ENCODE measurements at regions not wholly inside any gene's neighbourhood (a gene's known extent, or its start where the extent isn't known, plus 50 kb on each side); places are given as distances from the start of the nearest gene placed in this dataset.

DNA sequence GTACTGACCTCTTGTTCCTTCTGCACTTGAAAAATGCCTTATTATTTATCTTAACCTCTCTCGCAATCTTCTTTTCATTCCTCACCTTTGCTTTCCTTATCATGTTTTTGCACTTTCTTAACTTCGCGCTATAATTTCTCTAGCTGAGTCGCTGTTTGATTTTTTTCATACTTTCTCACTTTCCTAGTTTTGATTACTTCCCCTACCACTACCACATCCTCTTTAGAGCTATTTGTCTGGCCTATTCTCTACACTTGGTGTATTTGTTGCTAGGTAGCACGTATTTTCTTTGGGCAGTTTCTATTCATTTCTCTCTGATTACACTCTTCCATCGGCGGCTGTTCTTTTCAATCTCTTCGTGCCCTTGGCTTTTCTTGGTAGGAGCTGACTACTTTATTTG, 611.8 kb downstream of the BNC2 start:
- Mint-ChIP-seq H3K9me3 (peaks cover 2% of the 10 kb centered on the region), H3K27me3 (peaks cover 2% of the 10 kb centered on the region), H3K27ac (peak overlapping the region; percentile 69), H3K4me3 (peak overlapping the region; percentile 56), H3K36me3 (peaks cover 2% of the 10 kb centered on the region), H3K4me1 (peaks cover 25% of the 10 kb centered on the region)
- POLR2A ChIA-PET, result interaction anchor here (0.8 to 1.2 kb wide), 2 partner anchors 9 to 79 kb away, joined by 3 to 5 read pairs; no protein-coding TSS in a partner anchor
- ATAC-seq (ENCODE audit: low read depth) (peak; percentile 83), DNase-seq (no peak)

DNA sequence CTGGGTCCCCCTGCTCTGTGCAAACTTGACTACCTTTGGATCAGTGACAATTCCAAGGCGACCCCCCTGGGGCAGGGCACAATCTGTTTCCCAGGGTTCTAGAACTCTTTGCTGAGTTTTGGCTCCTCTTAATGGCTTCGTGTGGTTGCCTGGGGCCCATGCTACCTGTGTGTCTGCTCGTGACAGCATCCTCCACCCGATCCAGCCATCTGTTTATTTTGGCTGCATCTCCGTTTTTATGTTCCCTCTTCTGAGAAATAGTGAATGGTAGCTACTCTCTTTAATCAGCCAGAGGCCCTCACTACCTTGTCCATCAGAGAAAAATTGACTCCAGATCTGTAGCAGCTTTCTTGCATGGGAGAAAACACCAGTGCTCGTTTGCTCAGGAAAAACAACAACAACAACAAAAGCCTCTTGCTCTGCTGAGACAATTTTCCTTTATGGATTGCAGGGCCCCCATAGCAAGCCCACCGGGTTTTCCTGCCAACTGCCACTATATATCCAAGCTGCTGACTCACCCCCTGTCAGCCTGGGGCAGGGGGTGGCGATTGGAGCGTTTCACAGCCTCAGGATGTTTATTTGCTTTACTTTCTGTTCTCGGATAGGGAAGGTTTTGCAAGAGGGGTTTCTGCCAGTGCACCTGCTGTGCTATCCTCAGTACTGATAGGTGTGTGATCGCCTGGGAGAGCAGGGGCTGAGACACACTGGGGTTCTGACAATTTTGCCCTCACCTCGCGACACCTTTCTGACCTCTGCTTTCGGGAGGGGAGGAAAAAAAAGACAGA, 607.8 kb downstream of the BNC2 start:
- no peak overlapping the region for H3K27ac Mint-ChIP-seq
- DNase-seq (no peak), ATAC-seq (ENCODE audit: low read depth) (no peak)
- POLR2A ChIA-PET, result no interaction called here
- peaks cover 36% of the 10 kb centered on the region for H3K4me1 Mint-ChIP-seq
- H3K27me3 Mint-ChIP-seq, result no peaks in the 10 kb centered on the region
- peaks cover 2% of the 10 kb centered on the region for H3K9me3 Mint-ChIP-seq
- peaks cover 2% of the 10 kb centered on the region for H3K36me3 Mint-ChIP-seq
- no peak overlapping the region for H3K4me3 Mint-ChIP-seq

DNA sequence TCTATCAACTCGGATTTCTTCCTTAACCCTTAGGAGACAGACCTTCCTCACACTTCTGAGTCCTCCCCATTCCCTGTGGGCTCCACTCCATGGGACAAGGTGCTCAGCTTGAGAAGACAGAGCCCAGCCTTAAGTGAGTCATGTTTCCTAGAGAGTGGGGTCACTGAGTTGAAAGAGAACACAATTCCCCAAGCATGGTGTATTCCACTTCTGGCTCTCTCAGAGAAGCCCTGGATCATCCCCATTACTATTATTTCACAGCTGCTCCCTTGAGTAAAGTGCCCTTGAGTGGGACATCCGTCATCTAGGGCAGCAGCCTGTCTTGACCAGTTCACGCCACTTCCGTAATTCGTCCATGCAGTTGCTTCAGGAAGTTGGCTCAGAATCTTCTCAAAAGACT, 604.8 kb downstream of the BNC2 start:
- no peak for DNase-seq
- Mint-ChIP-seq H3K27me3 (no peaks in the 10 kb centered on the region), H3K9me3 (no peaks in the 10 kb centered on the region), H3K4me3 (no peak overlapping the region), H3K27ac (no peak overlapping the region), H3K4me1 (peaks cover 27% of the 10 kb centered on the region), H3K36me3 (no peaks in the 10 kb centered on the region)
- ATAC-seq (ENCODE audit: low read depth), result no peak
- POLR2A ChIA-PET, result no interaction called here

DNA sequence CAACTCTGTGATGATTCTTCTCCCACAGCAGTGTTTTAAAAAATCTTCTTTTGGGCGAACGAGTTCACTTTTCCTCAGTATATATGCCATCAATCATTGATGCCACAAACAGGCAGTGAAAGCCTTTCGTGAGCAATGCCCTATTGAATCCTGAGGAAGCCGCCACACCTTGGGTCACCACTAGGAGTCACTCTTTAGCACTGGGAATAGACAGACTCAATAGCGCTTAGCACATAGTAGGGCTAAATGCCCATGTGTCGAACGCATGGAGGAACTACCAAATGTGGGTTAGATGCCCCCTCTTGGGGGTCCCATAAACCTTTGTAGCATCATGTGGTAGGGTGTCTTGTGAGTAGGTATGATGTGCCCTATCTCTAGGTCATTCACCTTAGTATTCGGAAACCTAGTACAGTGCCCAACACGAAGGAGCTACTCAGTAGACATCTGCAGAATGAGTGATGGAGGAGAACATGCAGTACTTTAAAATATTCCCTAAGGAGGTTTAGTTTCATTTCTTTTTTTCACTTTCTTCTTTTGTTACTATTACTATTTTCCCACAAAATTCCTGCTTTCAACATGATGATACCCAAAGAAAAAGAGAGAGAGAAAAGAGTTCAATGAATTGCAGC, 603.7 kb downstream of the BNC2 start:
- ATAC-seq (ENCODE audit: low read depth) (no peak), DNase-seq (no peak)
- Mint-ChIP-seq H3K4me3 (peak overlapping the region; percentile 68), H3K9me3 (no peaks in the 10 kb centered on the region), H3K27me3 (no peaks in the 10 kb centered on the region), H3K36me3 (no peaks in the 10 kb centered on the region), H3K4me1 (peaks cover 25% of the 10 kb centered on the region), H3K27ac (peak overlapping the region; percentile 83)
- POLR2A ChIA-PET, result interaction anchor here (1.8 kb wide), 1 partner anchor 8 kb away, joined by 5 read pairs; no protein-coding TSS in a partner anchor

DNA sequence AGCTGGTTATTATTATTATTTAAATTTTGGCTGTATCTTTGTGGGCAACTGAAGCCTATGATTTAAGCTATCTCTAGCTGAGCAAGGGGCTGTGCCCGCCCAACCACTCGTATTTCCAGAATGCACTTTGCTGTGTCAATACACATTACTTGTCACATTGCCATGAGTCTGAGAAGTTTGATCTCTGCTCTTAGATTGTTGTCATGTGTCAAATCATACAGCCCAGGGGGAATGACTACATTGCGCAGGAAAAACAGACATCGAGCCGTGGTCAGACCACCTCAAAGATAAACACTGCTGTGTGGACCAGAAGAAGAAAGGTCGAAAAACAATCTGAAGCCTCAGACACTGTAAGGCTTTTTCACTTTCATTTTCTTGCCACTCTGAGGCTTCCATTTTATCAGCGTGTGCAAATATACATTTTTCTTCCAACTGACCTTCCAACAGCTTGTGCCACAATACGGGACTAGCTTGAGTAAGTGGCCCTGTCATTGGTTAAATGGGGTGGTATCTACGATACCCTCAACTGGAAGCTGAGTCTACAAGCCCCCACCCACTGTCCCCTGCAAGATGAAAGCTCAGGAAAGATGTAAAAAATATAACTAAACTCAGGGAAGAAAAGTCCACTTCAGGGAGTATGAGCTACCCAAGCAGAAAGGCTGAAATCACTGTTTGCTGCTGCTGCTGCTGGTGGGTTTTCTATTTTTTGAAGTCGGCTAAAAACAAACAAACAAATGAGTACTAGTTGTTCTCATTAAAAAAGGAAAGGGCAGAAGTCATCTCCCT, 603.0 kb downstream of the BNC2 start:
- Mint-ChIP-seq H3K36me3 (no peaks in the 10 kb centered on the region), H3K27ac (peak overlapping the region; percentile 83), H3K4me3 (peak overlapping the region; percentile 68), H3K9me3 (no peaks in the 10 kb centered on the region), H3K4me1 (peaks cover 22% of the 10 kb centered on the region), H3K27me3 (no peaks in the 10 kb centered on the region)
- POLR2A ChIA-PET, result interaction anchor here (1.8 kb wide), 1 partner anchor 9 kb away, joined by 5 read pairs; no protein-coding TSS in a partner anchor
- peak; percentile 92 for ATAC-seq (ENCODE audit: low read depth)
- DNase-seq, result peak; percentile 31

DNA sequence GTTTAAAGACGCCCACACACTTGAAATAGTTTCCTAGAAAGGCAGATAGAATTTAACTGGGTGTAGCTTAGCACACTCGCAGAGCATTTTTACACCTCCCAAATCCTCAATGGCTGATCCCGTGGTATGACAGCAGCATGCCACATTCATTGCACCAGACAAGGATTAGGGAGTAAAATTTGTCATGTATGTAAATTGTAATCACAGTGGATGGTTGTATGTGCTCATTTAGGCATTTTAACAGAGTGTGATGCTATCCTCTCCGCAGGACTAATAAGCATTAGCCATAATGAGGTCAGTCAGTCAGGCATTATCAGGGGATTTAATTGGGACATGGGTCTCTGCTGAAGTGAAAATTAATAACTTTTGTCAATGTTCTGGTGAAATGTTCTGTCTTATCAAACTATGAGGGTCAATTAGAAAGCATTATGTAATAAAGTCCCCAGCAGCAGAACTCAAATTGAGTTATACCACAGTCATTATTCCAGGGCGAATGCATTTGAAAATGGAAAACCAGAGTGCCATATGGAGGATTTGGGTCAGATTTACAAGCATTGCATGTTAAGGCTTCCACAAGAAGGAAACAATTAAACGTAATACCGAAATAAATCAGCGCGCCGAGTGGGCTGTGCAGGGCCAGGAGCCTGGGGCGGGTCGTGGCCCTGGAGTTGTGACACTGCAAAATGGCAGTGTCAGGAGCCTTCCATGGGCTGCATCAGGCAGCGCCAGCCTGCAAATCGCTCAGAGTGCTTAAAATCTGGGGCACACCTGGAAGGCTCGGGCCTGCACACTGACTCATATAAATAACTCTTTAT, 602.2 kb downstream of the BNC2 start:
- ATAC-seq (ENCODE audit: low read depth) (no peak), DNase-seq (no peak)
- no peaks in the 10 kb centered on the region for H3K27me3 Mint-ChIP-seq
- POLR2A ChIA-PET, result interaction anchor here (1.8 kb wide), 1 partner anchor 10 kb away, joined by 5 read pairs; no protein-coding TSS in a partner anchor
- H3K4me1 Mint-ChIP-seq, result peaks cover 16% of the 10 kb centered on the region
- H3K27ac Mint-ChIP-seq, result no peak overlapping the region
- no peak overlapping the region for H3K4me3 Mint-ChIP-seq
- H3K36me3 Mint-ChIP-seq, result no peaks in the 10 kb centered on the region
- H3K9me3 Mint-ChIP-seq, result no peaks in the 10 kb centered on the region

DNA sequence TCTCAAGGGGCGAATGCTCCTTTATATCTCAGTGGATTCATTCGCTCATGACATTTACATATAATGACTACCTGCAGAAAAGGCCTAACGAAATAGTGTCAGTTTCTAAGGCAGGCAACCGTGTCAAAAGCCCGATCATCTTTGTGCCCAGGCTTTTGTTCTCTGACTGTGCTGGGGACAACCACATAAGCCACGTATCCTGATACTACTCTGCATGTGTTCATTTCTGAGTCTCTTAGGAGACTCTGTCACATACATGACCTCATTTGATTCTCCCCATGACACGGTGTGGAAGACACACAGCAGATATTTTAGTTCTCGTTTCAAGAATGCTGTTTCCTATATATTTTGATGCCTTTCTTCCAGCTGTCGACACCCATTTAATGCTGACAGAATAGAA, 598.5 kb downstream of the BNC2 start:
- Mint-ChIP-seq H3K36me3 (no peaks in the 10 kb centered on the region), H3K27me3 (no peaks in the 10 kb centered on the region), H3K9me3 (no peaks in the 10 kb centered on the region), H3K4me3 (no peak overlapping the region), H3K27ac (no peak overlapping the region), H3K4me1 (peaks cover 10% of the 10 kb centered on the region)
- POLR2A ChIA-PET, result no interaction called here
- ATAC-seq (ENCODE audit: low read depth), result no peak
- no peak for DNase-seq

DNA sequence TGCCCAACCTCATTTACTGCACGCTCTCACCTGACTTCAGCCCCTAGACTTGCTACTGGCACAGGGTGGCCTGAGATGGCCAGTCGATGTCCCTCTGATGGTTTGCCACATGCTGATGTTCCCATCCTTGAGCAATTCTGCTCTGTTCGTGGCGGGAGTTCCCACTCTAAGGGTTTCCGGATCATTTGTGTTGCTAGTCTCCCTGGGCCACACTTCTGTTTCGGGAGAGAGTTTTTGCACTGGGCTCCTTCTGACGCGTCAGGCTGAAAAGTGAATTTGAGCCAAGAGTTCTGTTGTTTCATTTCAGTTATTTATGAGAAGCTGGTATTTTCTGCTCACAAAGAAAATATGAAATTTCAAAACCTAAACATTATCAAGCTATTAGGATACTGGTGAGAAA, 597.7 kb downstream of the BNC2 start:
- ATAC-seq (ENCODE audit: low read depth), result no peak
- H3K4me3 Mint-ChIP-seq, result no peak overlapping the region

DNA sequence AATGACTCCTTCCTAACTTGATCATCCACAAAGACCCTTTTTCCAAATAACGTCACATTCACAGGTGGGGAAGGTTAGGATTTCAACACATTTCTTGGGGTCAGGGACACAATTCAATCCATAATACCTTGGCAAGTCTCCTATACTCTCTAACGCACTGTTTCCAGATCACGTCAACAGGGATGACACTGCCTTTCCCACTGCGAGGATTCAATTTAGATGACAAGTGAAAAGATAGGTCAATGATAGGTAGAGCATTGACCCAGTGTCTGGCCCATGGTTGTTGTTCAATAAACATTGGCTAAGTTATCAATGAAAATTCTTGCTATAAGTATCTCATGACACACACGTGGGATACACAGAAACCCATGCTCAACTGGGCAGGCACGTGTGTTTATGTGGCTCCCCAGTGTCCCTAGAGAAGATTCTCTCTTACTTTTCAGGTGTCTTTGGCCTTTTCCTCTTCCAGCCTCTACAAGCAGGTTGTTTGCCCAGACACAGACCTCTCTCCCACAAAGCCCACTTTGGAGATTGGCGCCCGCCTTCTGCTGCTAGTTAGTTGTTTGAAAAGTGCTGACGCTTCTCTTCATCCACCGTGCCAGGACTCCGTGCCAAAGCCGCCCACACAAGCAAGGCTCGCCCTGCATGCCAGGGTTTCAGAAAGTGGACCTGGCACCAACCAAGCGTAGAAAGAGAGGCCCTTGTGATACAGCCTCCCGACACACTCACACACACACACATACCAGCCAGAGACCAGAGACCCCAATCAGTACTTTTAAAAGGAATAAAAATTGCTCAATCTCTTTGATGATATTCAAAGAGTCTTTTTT, 594.5 kb downstream of the BNC2 start:
- no peak for ATAC-seq (ENCODE audit: low read depth)
- H3K4me3 Mint-ChIP-seq, result no peak overlapping the region
- POLR2A ChIA-PET, result no interaction called here
- H3K27me3 Mint-ChIP-seq, result no peaks in the 10 kb centered on the region
- H3K36me3 Mint-ChIP-seq, result no peaks in the 10 kb centered on the region
- H3K27ac Mint-ChIP-seq, result no peak overlapping the region
- H3K4me1 Mint-ChIP-seq, result no peaks in the 10 kb centered on the region
- DNase-seq, result no peak
- no peaks in the 10 kb centered on the region for H3K9me3 Mint-ChIP-seq

More for the DNA sequence above, 597.7 kb downstream of the BNC2 start:
- peaks cover 2% of the 10 kb centered on the region for H3K4me1 Mint-ChIP-seq
- no peak for DNase-seq
- H3K36me3 Mint-ChIP-seq, result no peaks in the 10 kb centered on the region
- POLR2A ChIA-PET, result no interaction called here
- no peak overlapping the region for H3K27ac Mint-ChIP-seq
- no peaks in the 10 kb centered on the region for H3K9me3 Mint-ChIP-seq
- H3K27me3 Mint-ChIP-seq, result no peaks in the 10 kb centered on the region

DNA sequence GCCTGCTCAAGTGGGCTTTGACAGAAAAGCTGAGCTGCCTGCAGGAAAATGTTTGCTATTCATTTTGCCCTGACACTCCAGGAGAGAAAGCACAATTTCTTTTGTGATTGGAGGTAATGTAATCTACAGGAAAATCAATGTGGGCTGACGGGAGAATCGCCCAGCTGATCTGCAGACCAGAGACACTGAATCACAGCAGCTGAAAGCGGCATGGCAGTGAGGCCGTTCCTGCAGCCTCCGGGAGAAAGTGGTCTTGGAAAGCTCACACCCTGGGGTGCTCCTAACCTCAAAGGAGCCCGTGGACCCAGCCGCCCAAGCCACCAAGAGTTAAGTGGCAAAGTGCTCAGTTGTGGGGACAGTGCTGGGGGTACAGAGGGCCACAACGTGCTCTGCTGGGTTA, 593.6 kb downstream of the BNC2 start:
- POLR2A ChIA-PET, result no interaction called here
- H3K36me3 Mint-ChIP-seq, result no peaks in the 10 kb centered on the region
- H3K4me1 Mint-ChIP-seq, result no peaks in the 10 kb centered on the region
- no peaks in the 10 kb centered on the region for H3K9me3 Mint-ChIP-seq
- H3K27ac Mint-ChIP-seq, result no peak overlapping the region
- ATAC-seq (ENCODE audit: low read depth) (no peak), DNase-seq (no peak)
- no peaks in the 10 kb centered on the region for H3K27me3 Mint-ChIP-seq
- no peak overlapping the region for H3K4me3 Mint-ChIP-seq

DNA sequence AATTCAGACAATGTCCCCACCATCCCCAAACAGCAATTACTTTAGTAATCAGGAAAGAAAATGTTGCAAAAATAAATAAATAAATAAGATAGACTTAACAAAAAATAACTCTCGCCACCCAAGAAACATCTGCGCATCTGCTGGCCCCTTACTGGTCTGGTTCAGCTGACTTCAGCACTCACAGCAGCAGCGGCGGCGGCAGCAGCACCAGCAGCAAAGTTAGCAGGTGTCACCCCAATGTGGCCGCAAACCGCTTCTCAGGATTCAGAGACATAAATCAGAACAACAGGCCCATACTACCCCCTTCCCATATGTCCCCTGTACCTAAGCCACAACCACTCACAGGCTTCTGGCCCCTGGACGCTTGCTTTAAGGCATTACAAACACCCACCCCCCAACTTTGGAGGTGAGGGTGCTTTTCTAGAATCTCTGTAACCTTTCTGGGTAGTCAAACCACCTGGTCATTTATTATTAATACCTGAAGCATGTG, 593.0 kb downstream of the BNC2 start:
- Mint-ChIP-seq H3K27ac (no peak overlapping the region), H3K36me3 (no peaks in the 10 kb centered on the region), H3K27me3 (no peaks in the 10 kb centered on the region), H3K4me1 (no peaks in the 10 kb centered on the region), H3K4me3 (no peak overlapping the region), H3K9me3 (no peaks in the 10 kb centered on the region)
- DNase-seq (no peak), ATAC-seq (ENCODE audit: low read depth) (no peak)
- POLR2A ChIA-PET, result no interaction called here

DNA sequence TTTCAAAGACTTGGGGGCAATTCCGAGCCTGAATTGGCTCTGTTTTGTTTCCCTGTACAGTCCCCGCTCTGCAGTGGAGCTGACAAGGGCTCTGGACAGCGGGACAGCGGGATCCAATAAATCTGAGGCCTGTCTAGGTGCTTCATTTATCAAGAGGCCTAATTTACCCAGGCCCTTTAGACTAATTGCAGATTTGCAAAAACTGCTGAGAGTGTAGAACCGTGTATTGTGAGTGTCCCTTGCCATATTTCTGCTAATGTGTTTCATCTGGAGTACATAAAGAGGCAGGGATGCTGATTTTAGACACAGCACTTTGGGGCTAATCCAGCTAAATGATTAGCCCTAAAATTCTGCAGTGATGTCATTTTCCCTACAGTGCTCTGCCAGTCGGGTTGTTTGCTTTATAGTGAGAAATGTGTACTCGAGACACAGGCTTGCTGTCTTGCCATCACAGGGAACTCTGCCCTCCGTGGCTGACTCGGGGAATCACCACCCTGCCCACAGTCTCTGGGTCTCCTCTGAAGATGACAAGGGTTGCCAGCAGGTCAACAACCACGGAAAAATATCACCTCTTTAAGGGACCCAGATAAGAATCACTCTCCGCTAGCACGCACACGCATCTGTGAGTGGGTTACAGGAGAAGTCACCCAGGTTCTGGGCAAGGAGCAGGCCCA, 592.0 kb downstream of the BNC2 start:
- DNase-seq, result no peak
- Mint-ChIP-seq H3K4me1 (no peaks in the 10 kb centered on the region), H3K4me3 (no peak overlapping the region), H3K27ac (no peak overlapping the region), H3K27me3 (no peaks in the 10 kb centered on the region), H3K36me3 (no peaks in the 10 kb centered on the region), H3K9me3 (peaks cover 1% of the 10 kb centered on the region)
- no peak for ATAC-seq (ENCODE audit: low read depth)
- POLR2A ChIA-PET, result no interaction called here

Data from activated naive CD8-positive, alpha-beta T cell treated with anti-CD3 and anti-CD28 coated beads, Interleukin-2, amount 10 ng/mL, durations not matched to agents 7 days and 5 days (primary cell).